Tibial artery (tissue), 4 donors: ENCODE measurements at regions not wholly inside any gene's neighbourhood (a gene's known extent, or its start where the extent isn't known, plus 50 kb on each side); places are given as distances from the start of the nearest gene placed in this dataset.

Experiments used
- DNase-seq, 2 donors: peaks; one replicate each; pipeline ENCODE4 v3.0.0-alpha.2; 2019
- H3K27ac ChIP-seq, 2 donors: fragments of 200-600 bp; sonication (generic) in 1 of 2; 1 replicate in 1 of 2; 2 replicates in 1 of 2; pipeline ENCODE4 v1.5.1; 2018 to 2019; ENCODE audit warnings: mild to moderate bottlenecking in 1 of 2
- H3K27me3 ChIP-seq, 2 donors: fragments of 200-600 bp; sonication (generic) in 1 of 2; one replicate each; pipeline versions ENCODE4 v1.5.1 to v1.6.0; 2016 to 2019
- H3K36me3 ChIP-seq, 3 donors: fragments of 200-600 bp; sonication (generic) in 2 of 3; one replicate each; pipeline ENCODE4 v1.5.1; 2016 to 2019; ENCODE audit warnings: mild to moderate bottlenecking in 2 of 3
- H3K4me1 ChIP-seq, 4 donors: fragments of 200-600 bp; sonication (generic) in 2 of 4; 1 replicate in 3 of 4; 2 replicates in 1 of 4; pipeline ENCODE4 v1.5.1; 2016 to 2019
- H3K4me3 ChIP-seq, 2 donors: fragments of 200-600 bp; sonication (generic) in 1 of 2; 1 replicate in 1 of 2; 2 replicates in 1 of 2; pipeline ENCODE4 v1.5.1; 2018 to 2019; ENCODE audit warnings: mild to moderate bottlenecking in 2 of 2
- H3K9me3 ChIP-seq, 3 donors: fragments of 200-600 bp; sonication (generic) in 1 of 3; one replicate each; pipeline ENCODE4 v1.5.1; 2016 to 2019
- intact Hi-C: fragments of 100-400 bp; cut with DNase I; formaldehyde crosslinking; loops from one replicate; pipeline ENCODE4 v1.15.0; 2023; ENCODE audit warnings: low total_unique reads
- TF ChIP-seq, protein P1 (sequence below), 2 experiments: fragments of 200-600 bp in 1 of 2; fragments of 450-650 bp in 1 of 2; IDR thresholded peaks; one replicate each; pipeline ENCODE4 v1.5.1; 2017 to 2019; ENCODE audit warnings: antibody characterized with exemption in 2 of 2, mild to moderate bottlenecking in 1 of 2, moderate library complexity in 1 of 2

GRCh38 chr6:44048277-44048676 is 79.0 kb downstream of the MRPL14 start:
- no peaks in the 10 kb centered on the region for H3K36me3 ChIP-seq
- H3K4me1 ChIP-seq: peaks cover 0 to 60% (median 11%) of the 10 kb centered on the region in 4 donors
- TF ChIP-seq, protein P1, sequence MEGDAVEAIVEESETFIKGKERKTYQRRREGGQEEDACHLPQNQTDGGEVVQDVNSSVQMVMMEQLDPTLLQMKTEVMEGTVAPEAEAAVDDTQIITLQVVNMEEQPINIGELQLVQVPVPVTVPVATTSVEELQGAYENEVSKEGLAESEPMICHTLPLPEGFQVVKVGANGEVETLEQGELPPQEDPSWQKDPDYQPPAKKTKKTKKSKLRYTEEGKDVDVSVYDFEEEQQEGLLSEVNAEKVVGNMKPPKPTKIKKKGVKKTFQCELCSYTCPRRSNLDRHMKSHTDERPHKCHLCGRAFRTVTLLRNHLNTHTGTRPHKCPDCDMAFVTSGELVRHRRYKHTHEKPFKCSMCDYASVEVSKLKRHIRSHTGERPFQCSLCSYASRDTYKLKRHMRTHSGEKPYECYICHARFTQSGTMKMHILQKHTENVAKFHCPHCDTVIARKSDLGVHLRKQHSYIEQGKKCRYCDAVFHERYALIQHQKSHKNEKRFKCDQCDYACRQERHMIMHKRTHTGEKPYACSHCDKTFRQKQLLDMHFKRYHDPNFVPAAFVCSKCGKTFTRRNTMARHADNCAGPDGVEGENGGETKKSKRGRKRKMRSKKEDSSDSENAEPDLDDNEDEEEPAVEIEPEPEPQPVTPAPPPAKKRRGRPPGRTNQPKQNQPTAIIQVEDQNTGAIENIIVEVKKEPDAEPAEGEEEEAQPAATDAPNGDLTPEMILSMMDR (IDR thresholded peaks at IDR 0.05): no peak
- intact Hi-C loops: no loop called here
- H3K27me3 ChIP-seq: no peaks in the 10 kb centered on the region
- no peak overlapping the region for H3K27ac ChIP-seq
- no peaks in the 10 kb centered on the region for H3K9me3 ChIP-seq
- no peak for DNase-seq
- no peak overlapping the region for H3K4me3 ChIP-seq

DNA sequence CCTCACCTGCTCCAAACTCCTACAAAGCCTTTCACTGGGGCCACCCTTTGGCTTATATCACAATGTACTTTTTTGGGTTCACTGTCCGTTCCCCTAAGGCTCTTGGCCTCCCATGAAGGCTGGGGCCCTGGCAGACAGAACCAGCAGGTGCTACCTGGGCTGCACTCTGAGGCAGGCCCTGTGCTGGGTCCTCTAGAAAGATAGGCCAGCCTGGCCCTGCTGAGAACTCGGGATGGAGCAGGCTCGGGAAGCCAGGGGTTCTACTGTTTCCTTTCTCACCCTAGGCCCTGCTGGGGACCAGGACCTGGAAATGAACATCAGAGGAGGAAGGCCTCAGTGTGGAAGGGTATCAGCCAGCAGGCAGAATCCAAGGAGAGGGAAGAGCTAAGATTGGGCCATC is 79.5 kb downstream of the MRPL14 start:
- intact Hi-C loops: no loop called here
- no peak for DNase-seq
- no peak overlapping the region for H3K4me3 ChIP-seq
- H3K4me1 ChIP-seq: peaks cover 0 to 59% (median 13%) of the 10 kb centered on the region in 4 donors
- TF ChIP-seq, protein P1 (IDR thresholded peaks at IDR 0.05): no peak
- H3K27ac ChIP-seq: no peak overlapping the region
- no peaks in the 10 kb centered on the region for H3K27me3 ChIP-seq
- H3K36me3 ChIP-seq: no peaks in the 10 kb centered on the region
- no peaks in the 10 kb centered on the region for H3K9me3 ChIP-seq

DNA sequence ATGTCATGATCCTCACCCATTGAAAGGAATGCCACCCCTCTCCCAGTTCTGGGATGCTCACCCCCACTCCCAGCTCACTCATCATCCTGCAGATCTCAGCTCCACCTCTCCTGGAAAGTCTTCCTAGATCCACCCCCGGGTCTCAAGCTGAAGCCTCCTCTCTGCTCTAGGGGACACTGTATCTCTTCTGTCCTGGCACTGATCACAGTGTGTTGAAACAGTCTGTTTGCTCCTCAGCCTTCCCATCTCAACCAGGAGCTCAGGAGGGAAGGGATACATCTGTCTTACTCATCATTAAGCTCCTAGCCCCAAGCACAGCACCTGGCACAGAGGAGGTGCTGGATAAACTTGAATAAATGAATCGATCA is 80.1 kb downstream of the MRPL14 start:
- Histone ChIP-seq H3K9me3 (no peaks in the 10 kb centered on the region), H3K27ac (no peak overlapping the region), H3K4me1 (peaks cover 0 to 59% (median 16%) of the 10 kb centered on the region in 4 donors), H3K27me3 (no peaks in the 10 kb centered on the region), H3K4me3 (no peak overlapping the region), H3K36me3 (no peaks in the 10 kb centered on the region)
- DNase-seq: no peak
- TF ChIP-seq, protein P1 (IDR thresholded peaks at IDR 0.05): no peak
- intact Hi-C loops: no loop called here

- H3K4me3 ChIP-seq: no peak overlapping the region
- no peaks in the 10 kb centered on the region for H3K27me3 ChIP-seq
- H3K9me3 ChIP-seq: no peaks in the 10 kb centered on the region
- no peak for DNase-seq
- TF ChIP-seq, protein P1 (IDR thresholded peaks at IDR 0.05): no peak
- no peaks in the 10 kb centered on the region for H3K36me3 ChIP-seq
- intact Hi-C loops: no loop called here
- peaks cover 0 to 59% (median 15%) of the 10 kb centered on the region in 4 donors for H3K4me1 ChIP-seq
- H3K27ac ChIP-seq: no peak overlapping the region
These were observed 80.6 kb downstream of the MRPL14 start for GRCh38 chr6:44046516-44047178.

DNA sequence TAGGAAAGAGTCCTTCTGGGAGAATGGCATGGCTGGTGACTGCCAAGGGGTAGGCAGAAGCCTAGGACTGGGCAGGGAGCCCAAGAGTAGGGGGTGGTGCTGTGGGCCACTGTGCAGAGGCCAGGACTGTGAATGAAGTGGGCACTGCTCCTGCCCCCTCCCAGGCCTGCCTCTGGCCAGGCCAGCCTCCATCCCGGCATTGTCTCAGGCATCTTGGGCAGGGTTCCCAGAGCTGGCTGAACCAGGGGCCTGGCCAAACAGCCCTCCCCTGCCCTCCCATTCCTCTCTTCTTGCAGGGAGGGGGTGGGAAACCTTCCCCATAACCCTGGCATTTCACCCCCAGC is 81.6 kb downstream of the MRPL14 start:
- H3K9me3 ChIP-seq: no peaks in the 10 kb centered on the region
- intact Hi-C loops: no loop called here
- no peaks in the 10 kb centered on the region for H3K36me3 ChIP-seq
- no peak for DNase-seq
- no peak overlapping the region for H3K27ac ChIP-seq
- TF ChIP-seq, protein P1 (IDR thresholded peaks at IDR 0.05): no peak
- H3K4me1 ChIP-seq: peaks cover 0 to 54% (median 14%) of the 10 kb centered on the region in 4 donors
- H3K4me3 ChIP-seq: no peak overlapping the region
- no peaks in the 10 kb centered on the region for H3K27me3 ChIP-seq
